ENCODE measurements at regions not wholly inside any gene's neighbourhood (a gene's known extent, or its start where the extent isn't known, plus 50 kb on each side); places are given as distances from the start of the nearest gene placed in this dataset.

DNA sequence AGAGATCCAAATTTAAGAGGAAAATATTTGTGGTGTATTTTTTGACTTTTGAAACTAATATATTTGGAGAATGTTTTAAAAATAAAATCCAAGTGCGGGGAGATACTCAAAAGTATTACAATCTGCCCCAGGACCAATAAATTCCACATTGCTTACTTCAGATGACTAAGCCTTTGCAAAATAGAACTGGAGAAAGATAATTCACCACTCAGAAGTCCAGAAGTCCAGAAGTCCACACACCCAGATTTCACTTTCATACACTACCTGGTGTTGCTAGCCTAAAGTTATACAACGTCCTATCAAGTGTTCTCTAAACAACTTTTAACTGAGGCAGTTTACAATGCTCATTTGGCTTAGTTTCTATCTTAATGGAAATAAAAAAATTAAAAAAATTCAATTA, 487.0 kb upstream of the SEMA3D start:
- ChIA-PET CTCF (ENCODE audit: partially characterized antibody) (interaction anchor here (0.6 kb wide), 1 partner anchor 36 kb away, joined by 3 read pairs; no protein-coding TSS in a partner anchor), POLR2A (ENCODE audit: partially characterized antibody) (no interaction called here)
- WGBS, 2 experiments (ENCODE audit: extremely low coverage in 1 of 2, insufficient coverage in 1 of 2, insufficient read length in 1 of 2, insufficient replicate concordance in 2 of 2, low coverage in 1 of 2, low lambda C conversion rate in 2 of 2, missing lambda C conversion rate in 1 of 2), result 100% methylated on average over 2 of the region's 2 CpGs; no CpG with 5 or more reads in 1 of the 2 experiments
- Histone ChIP-seq H3K14ac (ENCODE audit: insufficient read length) (no peak overlapping the region), H2AFZ (ENCODE audit: low read length) (no peak overlapping the region), H3K27ac (ENCODE audit: low read depth, low read length) (no peak overlapping the region), H2AK5ac (ENCODE audit: low read depth, low read length) (no peak overlapping the region), H3K9me3 (ENCODE audit: insufficient read depth in 2 of 2, low read depth in 1 of 2, low read length in 1 of 2) (peaks cover 0 to under 1% of the 10 kb centered on the region in 2 experiments; a peak in 1 of 4 replicates), H3K4ac (replicated peaks; ENCODE audit: insufficient read length, low read depth, low read length) (no peak overlapping the region), H4K91ac (replicated peaks; ENCODE audit: insufficient read length, low read length) (no peak overlapping the region), H3K79me2 (ENCODE audit: control insufficient read depth in 1 of 2, insufficient read depth in 2 of 2, low read length in 2 of 2) (no peaks in the 10 kb centered on the region), H3K79me1 (ENCODE audit: low read depth, low read length) (no peaks in the 10 kb centered on the region), H3K4me1 (replicated peaks in 1 of 4; ENCODE audit: control insufficient read depth in 3 of 4, insufficient read depth in 4 of 4, low read length in 3 of 4) (peaks cover 0 to 3% (median 0%) of the 10 kb centered on the region in 4 experiments; a peak in 2 of 7 replicates), H3K36me3 (ENCODE audit: control insufficient read depth in 2 of 4, insufficient read depth in 4 of 4, low read length in 3 of 4) (no peaks in the 10 kb centered on the region), H3K4me2 (ENCODE audit: insufficient read depth in 1 of 2, low read depth in 2 of 2, low read length in 2 of 2) (no peak overlapping the region), H3K18ac (ENCODE audit: extremely low read depth, low read length) (no peak overlapping the region), H3K56ac (replicated peaks; ENCODE audit: insufficient read length, low read depth, low read length) (no peak overlapping the region), H3K9ac (replicated peaks in 1 of 4; ENCODE audit: extremely low read depth in 1 of 4, low read depth in 3 of 4, low read length in 3 of 4) (no peak overlapping the region), H3K23ac (ENCODE audit: insufficient read length) (no peak overlapping the region), H2BK12ac (ENCODE audit: low read depth, low read length) (no peak overlapping the region), H2BK15ac (ENCODE audit: low read length) (no peak overlapping the region), H3K27me3 (replicated peaks in 1 of 4; ENCODE audit: control insufficient read depth in 3 of 4, extremely low read depth in 1 of 4, insufficient read depth in 3 of 4, low read length in 3 of 4) (no peaks in the 10 kb centered on the region), H3K4me3 (ENCODE audit: extremely low read depth in 1 of 4, insufficient read depth in 2 of 4, low read depth in 3 of 4, low read length in 4 of 4) (no peak overlapping the region), H2BK20ac (ENCODE audit: low read length) (no peak overlapping the region), H4K8ac (ENCODE audit: extremely low read depth, insufficient read depth, low read length) (no peak overlapping the region), H4K5ac (ENCODE audit: insufficient read length, low read depth, low read length) (no peak overlapping the region), H4K20me1 (replicated peaks in 1 of 2; ENCODE audit: control insufficient read depth in 1 of 2, insufficient read depth in 2 of 2, low read length in 2 of 2) (no peaks in the 10 kb centered on the region), H3K23me2 (ENCODE audit: low read depth, low read length) (no peaks in the 10 kb centered on the region), H2BK5ac (ENCODE audit: low read depth, low read length) (no peak overlapping the region), H2BK120ac (replicated peaks; ENCODE audit: low read depth, low read length) (no peak overlapping the region)
- TF ChIP-seq BRCA1 (IDR thresholded peaks at IDR 0.05; ENCODE audit: low read depth, low read length) (no peak), RBBP5 (IDR thresholded peaks at IDR 0.05; ENCODE audit: borderline replicate concordance, low read depth, low read length) (no peak), MAFK (IDR thresholded peaks at IDR 0.05; ENCODE audit: low read depth, low read length) (no peak)
- FAIRE-seq, result no peak
- no peak for DNase-seq (ENCODE audit: low read depth in 1 of 2, low spot score in 2 of 2)

Data from H1 (cell line).